ENCODE measurements at regions not wholly inside any gene's neighbourhood (a gene's known extent, or its start where the extent isn't known, plus 50 kb on each side); places are given as distances from the start of the nearest gene placed in this dataset.
"Not testable (repeated sequence)": the region's sequence is repeated elsewhere in the genome, so short reads cannot be mapped to it uniquely, and the experiment has no call there.

DNA sequence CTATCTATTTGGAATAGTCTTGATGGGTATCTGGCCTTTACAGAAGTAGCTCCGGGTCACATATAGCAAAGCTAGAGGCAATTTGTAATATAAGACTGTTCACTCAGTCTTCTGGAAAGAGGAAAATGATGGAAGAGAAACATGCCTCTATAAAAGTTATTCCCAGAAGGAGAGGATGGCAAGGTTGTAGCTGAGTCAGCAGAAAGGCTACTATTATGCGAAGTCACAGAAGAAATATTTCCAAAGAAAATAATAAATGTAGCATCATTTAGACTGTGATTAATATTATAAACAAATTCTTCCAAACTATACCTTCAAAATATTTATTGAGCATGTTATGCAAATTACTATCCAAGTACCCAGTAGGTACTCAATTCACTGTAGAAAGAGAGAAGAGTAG, 1027.7 kb upstream of the TMEFF2 start:
- no peak overlapping the region for H3K4me3 ChIP-seq (ENCODE audit: low read depth, poor library complexity, severe bottlenecking)
- intact Hi-C loops (cut with DNase I; ENCODE audit: low total_unique reads), result no loop called here
- TF ChIP-seq POLR2A (IDR thresholded peaks at IDR 0.05), result no peak
- TF ChIP-seq, protein P1, sequence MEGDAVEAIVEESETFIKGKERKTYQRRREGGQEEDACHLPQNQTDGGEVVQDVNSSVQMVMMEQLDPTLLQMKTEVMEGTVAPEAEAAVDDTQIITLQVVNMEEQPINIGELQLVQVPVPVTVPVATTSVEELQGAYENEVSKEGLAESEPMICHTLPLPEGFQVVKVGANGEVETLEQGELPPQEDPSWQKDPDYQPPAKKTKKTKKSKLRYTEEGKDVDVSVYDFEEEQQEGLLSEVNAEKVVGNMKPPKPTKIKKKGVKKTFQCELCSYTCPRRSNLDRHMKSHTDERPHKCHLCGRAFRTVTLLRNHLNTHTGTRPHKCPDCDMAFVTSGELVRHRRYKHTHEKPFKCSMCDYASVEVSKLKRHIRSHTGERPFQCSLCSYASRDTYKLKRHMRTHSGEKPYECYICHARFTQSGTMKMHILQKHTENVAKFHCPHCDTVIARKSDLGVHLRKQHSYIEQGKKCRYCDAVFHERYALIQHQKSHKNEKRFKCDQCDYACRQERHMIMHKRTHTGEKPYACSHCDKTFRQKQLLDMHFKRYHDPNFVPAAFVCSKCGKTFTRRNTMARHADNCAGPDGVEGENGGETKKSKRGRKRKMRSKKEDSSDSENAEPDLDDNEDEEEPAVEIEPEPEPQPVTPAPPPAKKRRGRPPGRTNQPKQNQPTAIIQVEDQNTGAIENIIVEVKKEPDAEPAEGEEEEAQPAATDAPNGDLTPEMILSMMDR (IDR thresholded peaks at IDR 0.05), result no peak
- no peak for DNase-seq (ENCODE audit: low spot score in 2 of 2)
- WGBS, 2 donors, result 89 to 91% methylated on average over 2 of the region's 2 CpGs

DNA sequence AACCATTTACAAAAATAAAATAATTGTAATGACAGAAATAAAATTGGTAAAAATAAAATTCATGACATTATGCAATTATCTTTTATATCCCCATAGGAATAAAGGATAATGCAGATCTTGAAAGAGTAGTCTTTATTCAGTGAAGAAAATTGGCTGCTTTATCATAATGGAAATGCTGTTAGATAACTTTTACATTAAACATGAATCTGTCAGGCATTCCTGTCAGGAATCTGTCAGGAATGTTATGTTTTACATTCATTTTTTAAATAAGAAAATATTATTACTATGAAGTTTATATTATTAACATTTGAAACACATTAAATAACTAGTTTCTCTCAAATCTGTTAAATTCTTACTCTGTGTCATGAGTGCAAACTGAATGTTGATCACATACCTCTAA, 1024.7 kb upstream of the TMEFF2 start:
- no peak for TF ChIP-seq POLR2A (IDR thresholded peaks at IDR 0.05)
- TF ChIP-seq, protein P1 (IDR thresholded peaks at IDR 0.05), result no peak
- intact Hi-C loops (cut with DNase I; ENCODE audit: low total_unique reads), result no loop called here
- no peak for DNase-seq (ENCODE audit: low spot score in 2 of 2)
- no peak overlapping the region for H3K4me3 ChIP-seq (ENCODE audit: low read depth, poor library complexity, severe bottlenecking)

DNA sequence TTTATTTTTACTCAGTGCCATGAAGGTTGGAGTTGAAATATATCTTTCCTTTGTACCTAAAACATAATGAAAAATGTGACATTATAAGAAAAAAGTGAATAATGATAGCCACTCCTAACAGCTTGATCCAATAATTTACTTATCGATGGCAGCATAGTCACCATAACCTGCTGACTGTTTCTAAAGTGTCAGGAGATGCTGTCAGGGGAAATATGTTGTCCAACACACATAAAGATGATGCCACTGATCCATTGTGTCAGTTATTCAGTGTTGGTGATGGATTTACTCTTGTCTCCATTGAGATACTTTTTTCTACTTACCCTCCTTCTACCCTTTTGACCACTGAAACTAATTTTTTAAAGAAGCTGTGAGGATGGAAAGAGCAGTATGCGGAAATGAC, 1006.9 kb upstream of the TMEFF2 start:
- 86 to 92% methylated on average over 2 of the region's 2 CpGs for WGBS, 2 donors
- DNase-seq (ENCODE audit: low spot score in 2 of 2), result no peak
- H3K4me3 ChIP-seq (ENCODE audit: low read depth, poor library complexity, severe bottlenecking), result no peak overlapping the region
- TF ChIP-seq, protein P1 (IDR thresholded peaks at IDR 0.05), result no peak
- TF ChIP-seq POLR2A (IDR thresholded peaks at IDR 0.05), result no peak
- intact Hi-C loops (cut with DNase I; ENCODE audit: low total_unique reads), result no loop called here

DNA sequence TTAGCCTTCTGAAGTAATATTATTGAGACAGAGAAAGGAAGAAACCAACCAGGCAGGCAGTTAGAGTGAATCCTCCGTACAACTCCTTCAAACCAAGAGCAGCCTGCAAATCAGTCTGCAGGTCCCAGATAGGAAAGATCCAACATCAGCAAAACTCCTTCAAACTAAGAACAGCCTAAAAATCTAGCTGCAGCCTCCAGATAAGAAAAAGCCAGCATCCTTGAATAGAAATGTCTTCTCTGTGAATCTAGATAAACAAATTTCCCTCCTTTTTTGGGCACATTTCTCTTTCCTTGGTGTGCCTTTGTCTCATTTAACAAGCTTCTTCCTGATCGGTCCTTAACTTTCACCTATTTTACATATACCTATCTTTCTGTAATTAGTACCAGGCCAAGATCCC, 1004.6 kb upstream of the TMEFF2 start:
- 86 to 89% methylated on average over 2 of the region's 2 CpGs for WGBS, 2 donors
- TF ChIP-seq POLR2A (IDR thresholded peaks at IDR 0.05), result no peak
- TF ChIP-seq, protein P1 (IDR thresholded peaks at IDR 0.05), result no peak
- no peak overlapping the region for H3K4me3 ChIP-seq (ENCODE audit: low read depth, poor library complexity, severe bottlenecking)
- intact Hi-C loops (cut with DNase I; ENCODE audit: low total_unique reads), result no loop called here
- DNase-seq (ENCODE audit: low spot score in 2 of 2), result no peak

DNA sequence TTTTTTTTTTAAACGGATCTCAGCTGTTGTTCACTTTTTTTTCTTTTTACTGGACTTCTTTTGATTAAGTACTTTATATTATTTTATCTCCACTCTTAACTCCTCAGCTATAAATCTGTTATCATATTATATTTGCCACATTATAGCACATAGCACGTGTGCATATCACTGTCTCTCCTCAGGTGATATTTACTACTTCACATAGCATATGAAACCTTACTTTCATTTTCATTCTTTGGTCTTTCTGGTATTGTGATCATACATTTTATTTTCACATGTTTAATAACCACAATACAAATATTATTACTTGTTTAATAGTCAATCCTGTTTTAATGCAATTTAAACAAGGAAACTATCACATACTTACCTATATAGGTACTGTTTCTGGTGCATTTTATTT, 993.1 kb upstream of the TMEFF2 start:
- no peak for DNase-seq (ENCODE audit: low spot score in 2 of 2)
- H3K4me3 ChIP-seq (ENCODE audit: low read depth, poor library complexity, severe bottlenecking), result no peak overlapping the region
- TF ChIP-seq, protein P1 (IDR thresholded peaks at IDR 0.05), result no peak
- no peak for TF ChIP-seq POLR2A (IDR thresholded peaks at IDR 0.05)
- 39 to 47% methylated on average over 2 of the region's 2 CpGs for WGBS, 2 donors
- intact Hi-C loops (cut with DNase I; ENCODE audit: low total_unique reads), result no loop called here

DNA sequence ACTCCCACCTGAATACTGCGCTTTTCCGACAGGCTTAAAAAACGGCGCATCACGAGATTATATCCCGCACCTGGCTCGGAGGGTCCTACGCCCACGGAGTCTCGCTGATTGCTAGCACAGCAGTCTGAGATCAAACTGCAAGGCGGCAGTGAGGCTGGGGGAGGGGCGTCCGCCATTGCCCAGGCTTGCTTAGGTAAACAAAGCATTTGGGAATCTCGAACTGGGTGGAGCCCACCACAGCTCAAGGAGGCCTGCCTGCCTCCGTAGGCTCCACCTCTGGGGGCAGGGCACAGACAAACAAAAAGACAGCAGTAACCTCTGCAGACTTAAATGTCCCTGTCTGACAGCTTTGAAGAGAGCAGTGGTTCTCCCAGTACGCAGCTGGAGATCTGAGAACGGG, 976.2 kb upstream of the TMEFF2 start:
- H3K4me3 ChIP-seq (ENCODE audit: low read depth, poor library complexity, severe bottlenecking); DNase-seq (ENCODE audit: low spot score in 2 of 2); intact Hi-C loops (cut with DNase I; ENCODE audit: low total_unique reads): not testable (repeated sequence)
- WGBS, 2 donors, result 96% methylated on average over 8 to 14 of the region's 17 CpGs

Measured in lower leg skin (tissue), 4 donors.